HG03520 (cell line): ENCODE measurements at regions not wholly inside any gene's neighbourhood (a gene's known extent, or its start where the extent isn't known, plus 50 kb on each side); places are given as distances from the start of the nearest gene placed in this dataset.
"Not testable (repeated sequence)": the region's sequence is repeated elsewhere in the genome, so short reads cannot be mapped to it uniquely, and the experiment has no call there.

Experiments
- ATAC-seq: cut with Tn5 transposase; IDR thresholded peaks from one replicate; pipeline ENCODE4 v1.9.1; 2021; ENCODE audit warnings: mild to moderate bottlenecking, moderate library complexity; ENCODE audit not compliant: unreplicated experiment

DNA sequence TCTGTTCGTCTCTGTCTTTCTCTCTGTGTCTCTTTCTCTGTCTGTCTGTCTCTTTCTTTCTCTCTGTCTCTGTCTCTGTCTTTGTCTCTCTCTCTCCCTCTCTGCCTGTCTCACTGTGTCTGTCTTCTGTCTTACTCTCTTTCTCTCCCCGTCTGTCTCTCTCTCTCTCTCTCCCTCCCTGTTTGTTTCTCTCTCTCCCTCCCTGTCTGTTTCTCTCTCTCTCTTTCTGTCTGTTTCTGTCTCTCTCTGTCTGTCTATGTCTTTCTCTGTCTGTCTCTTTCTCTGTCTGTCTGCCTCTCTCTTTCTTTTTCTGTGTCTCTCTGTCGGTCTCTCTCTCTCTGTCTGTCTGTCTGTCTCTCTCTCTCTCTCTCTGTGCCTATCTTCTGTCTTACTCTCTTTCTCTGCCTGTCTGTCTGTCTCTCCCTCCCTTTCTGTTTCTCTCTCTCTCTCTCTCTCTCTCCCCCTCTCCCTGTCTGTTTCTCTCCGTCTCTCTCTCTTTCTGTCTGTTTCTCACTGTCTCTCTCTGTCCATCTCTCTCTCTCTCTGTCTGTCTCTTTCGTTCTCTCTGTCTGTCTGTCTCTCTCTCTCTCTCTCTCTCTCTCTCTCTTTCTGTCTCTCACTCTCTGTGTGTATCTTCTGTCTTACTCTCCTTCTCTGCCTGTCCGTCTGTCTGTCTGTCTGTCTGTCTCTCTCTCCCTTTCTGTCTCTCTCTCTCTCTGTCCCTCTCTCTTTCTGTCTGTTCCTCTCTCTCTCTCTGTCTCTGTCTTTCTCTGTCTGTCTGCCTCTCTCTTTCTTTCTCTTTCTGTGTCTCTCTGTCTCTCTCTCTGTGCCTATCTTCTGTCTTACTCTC is 2065.9 kb upstream of the TPTE start:
- not testable (repeated sequence) for ATAC-seq

DNA sequence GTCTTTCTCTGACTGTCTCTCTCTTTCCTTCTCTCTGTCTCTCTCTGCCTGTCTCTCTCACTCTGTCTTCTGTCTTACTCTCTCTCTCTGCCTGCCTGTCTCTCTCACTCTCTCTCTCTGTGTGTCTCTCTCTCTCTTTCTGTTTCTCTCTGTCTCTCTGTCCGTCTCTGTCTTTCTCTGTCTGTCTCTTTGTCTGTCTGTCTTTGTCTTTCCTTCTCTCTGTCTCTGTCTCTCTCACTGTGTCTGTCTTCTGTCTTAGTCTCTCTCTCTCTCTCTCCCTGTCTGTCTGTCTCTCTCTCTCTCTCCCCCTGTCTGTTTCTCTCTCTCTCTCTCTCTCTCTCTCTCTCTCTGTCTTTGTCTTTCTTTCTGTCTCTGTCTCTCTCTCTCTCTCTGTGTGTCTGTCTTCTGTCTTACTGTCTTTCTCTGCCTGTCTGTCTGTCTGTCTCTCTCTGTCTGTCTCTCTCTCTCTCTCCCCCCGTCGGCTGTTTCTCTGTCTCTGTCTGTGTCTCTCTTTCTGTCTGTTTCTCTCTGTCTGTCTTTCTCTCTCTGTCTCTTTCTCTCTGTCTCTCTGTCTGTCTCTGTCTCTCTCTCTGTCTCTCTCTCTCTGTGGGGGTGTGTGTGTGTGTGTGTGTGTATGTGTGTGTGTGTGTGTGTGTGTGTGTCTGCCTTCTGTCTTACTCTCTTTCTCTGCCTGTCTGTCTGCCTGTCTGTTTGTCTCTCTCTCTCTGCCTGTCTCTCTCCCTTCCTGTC is 2056.8 kb upstream of the TPTE start:
- peak; percentile 64 for ATAC-seq

DNA sequence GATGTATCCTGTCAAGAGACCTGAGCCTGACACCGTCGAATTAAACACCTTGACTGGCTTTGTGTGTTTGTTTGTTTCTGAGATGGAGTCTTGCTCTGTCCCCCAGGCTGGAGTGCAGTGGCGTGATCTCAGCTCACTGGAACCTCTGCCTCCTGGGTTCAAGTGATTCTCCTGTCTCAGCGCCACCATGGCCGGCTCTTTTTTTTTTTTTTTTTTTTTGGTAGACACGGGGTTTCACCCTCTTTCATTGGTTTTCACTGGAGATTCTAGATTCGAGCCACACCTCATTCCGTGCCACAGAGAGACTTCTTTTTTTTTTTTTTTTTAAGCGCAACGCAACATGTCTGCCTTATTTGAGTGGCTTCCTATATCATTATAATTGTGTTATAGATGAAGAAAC is 2054.7 kb upstream of the TPTE start:
- not testable (repeated sequence) for ATAC-seq
